Stomach (tissue), 4 donors: ENCODE measurements at regions not wholly inside any gene's neighbourhood (a gene's known extent, or its start where the extent isn't known, plus 50 kb on each side); places are given as distances from the start of the nearest gene placed in this dataset.

Source experiments
- CTCF ChIP-seq, 7 experiments: fragments of 450-650 bp in 4 of 7; fragments of 200-600 bp in 3 of 7; sonication (generic) in 3 of 7; IDR thresholded peaks; one replicate each; pipeline ENCODE4 v1.5.1; 2016 to 2019; ENCODE audit warnings: antibody characterized with exemption in 7 of 7, control low read depth in 2 of 7, mild to moderate bottlenecking in 1 of 7
- EP300 ChIP-seq: sonication (generic); formaldehyde crosslinking; IDR thresholded peaks from one replicate; pipeline ENCODE4 v1.6.1; 2017; ENCODE audit warnings: antibody characterized with exemption
- POLR2AphosphoS5 ChIP-seq, 3 donors: sonication (generic); formaldehyde crosslinking; IDR thresholded peaks; one replicate each; pipeline ENCODE4 v1.6.1; 2016; ENCODE audit warnings: antibody characterized with exemption in 3 of 3

GRCh38 chr17:70006159-70006558 is 68.9 kb upstream of the KCNJ16 start:
- TF ChIP-seq POLR2AphosphoS5 (IDR thresholded peaks at IDR 0.05), result no peak
- no peak for TF ChIP-seq CTCF (IDR thresholded peaks at IDR 0.05)
- TF ChIP-seq EP300, result no peak
